GM23248 (cell line): ENCODE measurements at regions not wholly inside any gene's neighbourhood (a gene's known extent, or its start where the extent isn't known, plus 50 kb on each side); places are given as distances from the start of the nearest gene placed in this dataset.

Experiments used
- EZH2 ChIP-seq: fragments of 200-600 bp; sonication (generic); IDR thresholded peaks from 2 replicates; pipeline ENCODE4 v1.6.1; 2018; ENCODE audit warnings: antibody characterized with exemption, mild to moderate bottlenecking; ENCODE audit not compliant: insufficient read depth, poor library complexity, severe bottlenecking
- EZH2phosphoT487 ChIP-seq: fragments of 200-600 bp; sonication (generic); IDR thresholded peaks from 2 replicates; pipeline ENCODE4 v1.6.1; 2018; ENCODE audit warnings: antibody characterized with exemption, moderate library complexity, mild to moderate bottlenecking, low read depth; ENCODE audit not compliant: insufficient read depth

DNA sequence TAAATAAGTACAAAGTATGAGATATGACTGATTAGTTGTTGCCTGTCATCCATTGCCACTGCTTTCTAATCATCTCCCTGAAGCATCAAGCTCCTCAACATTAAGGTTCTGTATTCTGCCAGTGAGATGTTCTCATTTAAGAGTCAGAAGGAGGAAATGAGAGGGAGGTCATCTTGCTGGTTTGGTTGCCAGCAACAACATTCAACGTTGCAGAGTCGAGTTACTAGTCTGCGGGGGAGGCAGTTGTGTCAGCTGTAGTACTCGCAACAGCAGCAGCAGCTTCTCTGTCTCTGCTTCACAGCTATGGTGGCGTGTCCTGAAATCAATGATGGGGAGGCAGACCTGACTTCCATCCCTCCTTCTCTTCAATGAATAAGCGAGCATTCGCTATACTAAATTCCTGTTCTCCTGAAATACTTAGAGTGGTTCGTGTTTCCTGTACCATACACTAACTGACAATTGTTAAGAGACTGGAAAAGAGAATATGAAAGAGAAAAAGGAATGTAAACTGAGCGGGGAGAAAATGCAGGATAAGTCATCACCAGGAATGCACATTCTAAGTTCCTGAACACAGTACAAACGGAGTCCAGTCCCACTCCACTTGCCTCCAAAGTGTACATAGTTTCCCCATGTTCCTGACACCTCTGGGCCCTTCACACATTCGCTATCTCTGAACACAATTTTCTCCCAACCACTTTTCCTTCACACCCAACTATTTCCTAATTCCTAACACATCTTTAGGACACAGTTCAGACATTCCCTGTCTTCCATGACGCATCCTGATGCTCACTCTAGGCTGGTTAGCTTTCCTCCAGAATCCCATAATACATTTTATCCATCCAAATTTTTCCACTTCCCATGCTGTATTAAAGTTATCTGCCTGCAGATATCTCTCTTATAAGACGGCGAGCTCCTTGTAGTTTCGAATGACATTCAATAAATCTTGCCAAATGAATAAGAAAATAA is 263.0 kb downstream of the KLF12 start:
- no peak for TF ChIP-seq EZH2
- TF ChIP-seq EZH2phosphoT487 = no peak
